HG03280 (cell line): ENCODE measurements at regions not wholly inside any gene's neighbourhood (a gene's known extent, or its start where the extent isn't known, plus 50 kb on each side); places are given as distances from the start of the nearest gene placed in this dataset.
A peak's percentile ranks its signal among the peaks of the same experiment; 100 is the strongest.

Experiments
- ATAC-seq: cut with Tn5 transposase; IDR thresholded peaks from one replicate; pipeline ENCODE4 v1.9.1; 2021; ENCODE audit warnings: mild to moderate bottlenecking, moderate library complexity; ENCODE audit not compliant: unreplicated experiment

- ATAC-seq = no peak
Measured at GRCh38 chr5:74956278-74956677, 90.1 kb upstream of the FAM169A start.

GRCh38 chr5:74954919-74955318, 88.7 kb upstream of the FAM169A start:
- no peak for ATAC-seq

GRCh38 chr5:74953937-74954720, 87.9 kb upstream of the FAM169A start:
- no peak for ATAC-seq

- ATAC-seq = no peak
Measured at GRCh38 chr5:74953554-74953936, 87.4 kb upstream of the FAM169A start.

GRCh38 chr5:74952406-74952805, 86.2 kb upstream of the FAM169A start:
- no peak for ATAC-seq

GRCh38 chr5:74951865-74952264, 85.7 kb upstream of the FAM169A start:
- ATAC-seq = no peak

- ATAC-seq = no peak
Measured at GRCh38 chr5:74950836-74951515, 84.8 kb upstream of the FAM169A start.

- no peak for ATAC-seq
Measured at GRCh38 chr5:74949976-74950375, 83.8 kb upstream of the FAM169A start.

GRCh38 chr5:74948031-74948546, 81.9 kb upstream of the FAM169A start:
- no peak for ATAC-seq

GRCh38 chr5:74946471-74946870, 80.3 kb upstream of the FAM169A start:
- no peak for ATAC-seq

- peak; percentile 80 for ATAC-seq
Measured at GRCh38 chr5:74945561-74946165, 79.5 kb upstream of the FAM169A start.

- ATAC-seq = no peak
Measured at GRCh38 chr5:74943905-74944304, 77.7 kb upstream of the FAM169A start.

- ATAC-seq = no peak
Measured at GRCh38 chr5:74942622-74943286, 76.6 kb upstream of the FAM169A start.

- no peak for ATAC-seq
Measured at GRCh38 chr5:74940782-74941353, 74.7 kb upstream of the FAM169A start.

GRCh38 chr5:74938250-74938933, 72.2 kb upstream of the FAM169A start:
- ATAC-seq = no peak

- no peak for ATAC-seq
Measured at GRCh38 chr5:74935752-74936091, 69.5 kb upstream of the FAM169A start.

- no peak for ATAC-seq
Measured at GRCh38 chr5:74934949-74935751, 69.0 kb upstream of the FAM169A start.

- ATAC-seq = no peak
Measured at GRCh38 chr5:74927336-74927735, 61.1 kb upstream of the FAM169A start.

GRCh38 chr5:74919487-74919886, 53.3 kb upstream of the FAM169A start:
- no peak for ATAC-seq

- ATAC-seq = no peak
Measured at GRCh38 chr5:74919041-74919440, 52.9 kb upstream of the FAM169A start.
